ENCODE measurements at regions not wholly inside any gene's neighbourhood (a gene's known extent, or its start where the extent isn't known, plus 50 kb on each side); places are given as distances from the start of the nearest gene placed in this dataset.
"Not testable (repeated sequence)": the region's sequence is repeated elsewhere in the genome, so short reads cannot be mapped to it uniquely, and the experiment has no call there.

GRCh38 chr11:86152006-86152862, 83.3 kb upstream of the PICALM start:
- ChIA-PET CTCF (interaction anchor here (1.1 to 8.0 kb wide), 4 partner anchors 7 to 99 kb away, joined by 3 to 52 read pairs (median 4); no protein-coding TSS in a partner anchor), POLR2A (no interaction called here)
- Mint-ChIP-seq H3K9me3 (no peaks in the 10 kb centered on the region), H3K27me3 (no peaks in the 10 kb centered on the region), H3K36me3 (ENCODE audit: low read depth) (no peaks in the 10 kb centered on the region), H3K4me3 (no peak overlapping the region), H3K4me1 (peaks cover 26% of the 10 kb centered on the region), H3K27ac (no peak overlapping the region)
- no peak for DNase-seq

DNA sequence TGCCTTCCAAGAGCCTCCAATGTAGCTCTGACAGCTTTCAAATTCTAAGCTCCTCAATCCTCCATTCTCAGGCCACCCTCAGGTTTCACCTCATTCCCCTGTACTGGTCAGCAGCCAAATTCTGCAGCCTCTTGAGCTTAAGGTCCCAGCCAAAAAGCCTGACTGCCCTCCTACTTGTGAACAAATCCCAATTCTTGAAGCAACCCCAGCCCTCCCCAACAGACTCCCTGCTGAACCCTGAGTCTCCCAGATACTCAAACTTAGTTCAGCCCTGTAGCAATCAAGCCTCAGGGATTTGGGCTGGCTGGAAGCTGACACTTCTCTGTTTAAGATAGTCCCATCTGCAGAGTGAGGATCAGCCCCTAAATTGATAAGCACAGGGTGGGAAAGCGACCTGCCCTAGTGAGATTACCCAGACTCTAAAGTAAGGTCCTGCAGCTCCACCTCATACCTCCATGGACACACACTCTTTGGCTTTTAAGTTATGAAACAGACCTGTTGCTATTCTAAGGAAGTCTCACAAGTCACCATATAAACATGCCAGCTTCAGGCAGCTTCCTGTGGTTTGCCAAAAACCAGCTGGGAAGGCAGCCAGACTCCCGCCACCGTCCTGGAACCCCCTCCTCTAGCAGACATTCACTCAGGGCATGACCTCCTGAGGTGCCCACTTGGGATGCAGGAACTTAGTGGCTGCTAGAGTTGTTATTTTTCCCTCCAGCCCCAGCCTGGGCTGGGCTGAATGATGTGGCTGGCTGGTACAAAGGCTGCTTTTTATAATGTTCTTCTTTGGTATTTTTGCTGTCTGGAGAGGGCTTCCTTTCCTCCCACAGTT, 82.5 kb upstream of the PICALM start:
- Mint-ChIP-seq H3K27me3 (no peaks in the 10 kb centered on the region), H3K9me3 (peaks cover 3% of the 10 kb centered on the region), H3K4me3 (no peak overlapping the region), H3K27ac (no peak overlapping the region), H3K36me3 (ENCODE audit: low read depth) (no peaks in the 10 kb centered on the region), H3K4me1 (peaks cover 26% of the 10 kb centered on the region)
- DNase-seq = no peak
- POLR2A ChIA-PET = no interaction called here
- CTCF ChIA-PET = interaction anchor here (0.5 to 8.0 kb wide), 10 partner anchors 8 to 140 kb away, joined by 3 to 52 read pairs (median 3); no protein-coding TSS in a partner anchor

DNA sequence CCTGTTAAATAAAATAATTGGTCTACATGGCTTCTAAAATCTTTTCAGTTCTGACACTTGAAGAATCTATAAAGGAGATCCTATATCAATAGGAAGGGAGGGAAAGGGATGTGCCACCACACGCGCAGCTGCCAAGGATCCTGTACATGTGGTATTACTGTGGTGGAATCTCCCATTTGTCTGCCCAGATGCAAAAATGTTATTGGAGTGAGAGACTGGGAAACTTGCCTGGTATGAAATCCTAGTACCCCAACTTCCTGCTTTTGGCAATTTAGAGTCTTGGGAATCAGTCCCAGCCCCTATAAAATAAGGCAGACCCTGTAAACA, 81.9 kb upstream of the PICALM start:
- Mint-ChIP-seq H3K4me3 (no peak overlapping the region), H3K36me3 (ENCODE audit: low read depth) (no peaks in the 10 kb centered on the region), H3K27me3 (no peaks in the 10 kb centered on the region), H3K4me1 (peaks cover 26% of the 10 kb centered on the region), H3K27ac (no peak overlapping the region), H3K9me3 (peaks cover 3% of the 10 kb centered on the region)
- ChIA-PET CTCF (interaction anchor here (0.5 to 8.0 kb wide), 10 partner anchors 8 to 140 kb away, joined by 3 to 52 read pairs (median 3); no protein-coding TSS in a partner anchor), POLR2A (no interaction called here)
- no peak for DNase-seq

DNA sequence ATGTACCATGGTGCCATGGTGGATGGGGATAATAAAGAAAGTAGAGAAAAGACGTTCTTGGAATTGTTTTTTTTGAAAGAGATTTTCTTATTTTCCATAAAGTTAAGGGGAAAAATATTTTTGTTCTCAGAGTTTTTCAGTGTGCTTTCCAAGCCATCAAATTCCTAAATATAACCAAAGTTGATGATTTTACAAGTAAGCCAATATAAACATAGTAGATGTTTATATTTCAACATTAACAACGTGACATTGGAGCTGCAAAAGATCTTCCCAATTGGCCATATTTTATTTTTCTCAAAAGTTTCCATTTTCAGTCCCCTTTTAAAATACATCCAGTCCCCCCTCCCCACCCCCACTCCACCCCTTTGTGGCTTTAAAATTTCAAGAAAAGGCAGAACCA, 80.9 kb upstream of the PICALM start:
- H3K9me3 Mint-ChIP-seq = peaks cover 3% of the 10 kb centered on the region
- CTCF ChIA-PET = interaction anchor here (1.4 to 8.0 kb wide), 3 partner anchors 10 to 24 kb away, joined by 3 to 52 read pairs (median 6); no protein-coding TSS in a partner anchor

DNA sequence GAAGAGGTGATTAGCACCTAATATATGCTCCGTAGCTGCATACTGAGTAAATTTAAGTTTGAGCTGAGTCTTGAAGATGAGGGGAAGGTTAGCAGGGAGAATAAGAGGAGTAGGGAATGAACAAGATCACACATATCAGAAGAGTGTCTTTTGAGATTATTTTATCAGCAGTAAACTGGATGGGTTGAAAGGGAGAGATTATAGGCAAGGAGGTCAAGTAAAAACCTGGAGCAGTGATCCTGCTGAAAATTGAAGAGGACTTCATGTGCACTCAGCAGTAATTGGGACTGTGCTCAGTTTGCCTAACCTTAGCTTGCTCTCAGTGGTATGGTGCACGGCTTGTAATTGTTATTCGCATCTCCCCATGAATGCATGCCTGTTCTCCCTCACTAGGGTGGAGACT, 79.5 kb upstream of the PICALM start:
- DNase-seq = no peak
- peaks cover 7% of the 10 kb centered on the region for H3K9me3 Mint-ChIP-seq
- no peak overlapping the region for H3K27ac Mint-ChIP-seq

More for the DNA sequence above, 80.9 kb upstream of the PICALM start:
- Mint-ChIP-seq H3K27ac (no peak overlapping the region), H3K36me3 (ENCODE audit: low read depth) (no peaks in the 10 kb centered on the region), H3K4me1 (peaks cover 28% of the 10 kb centered on the region), H3K27me3 (no peaks in the 10 kb centered on the region), H3K4me3 (no peak overlapping the region)
- no peak for DNase-seq
- POLR2A ChIA-PET = no interaction called here

GRCh38 chr11:86147004-86147403, 78.1 kb upstream of the PICALM start:
- CTCF ChIA-PET = interaction anchor here (1.1 to 8.0 kb wide), 4 partner anchors 12 to 76 kb away, joined by 3 to 52 read pairs (median 3); no protein-coding TSS in a partner anchor
- no peaks in the 10 kb centered on the region for H3K27me3 Mint-ChIP-seq
- peaks cover 7% of the 10 kb centered on the region for H3K36me3 Mint-ChIP-seq (ENCODE audit: low read depth)
- H3K4me1 Mint-ChIP-seq = peaks cover 46% of the 10 kb centered on the region
- H3K9me3 Mint-ChIP-seq = peaks cover 9% of the 10 kb centered on the region
- no peak for DNase-seq
- no peak overlapping the region for H3K4me3 Mint-ChIP-seq
- H3K27ac Mint-ChIP-seq = no peak overlapping the region
- POLR2A ChIA-PET = interaction anchor here (0.7 kb wide), 1 partner anchor 121 kb away, joined by 4 read pairs; no protein-coding TSS in a partner anchor

More for the DNA sequence above, 79.5 kb upstream of the PICALM start:
- H3K36me3 Mint-ChIP-seq (ENCODE audit: low read depth) = peaks cover 5% of the 10 kb centered on the region
- H3K4me3 Mint-ChIP-seq = no peak overlapping the region
- CTCF ChIA-PET = interaction anchor here (1.0 to 8.0 kb wide), 5 partner anchors 11 to 100 kb away, joined by 3 to 52 read pairs (median 3); no protein-coding TSS in a partner anchor
- no peaks in the 10 kb centered on the region for H3K27me3 Mint-ChIP-seq
- POLR2A ChIA-PET = no interaction called here
- peaks cover 41% of the 10 kb centered on the region for H3K4me1 Mint-ChIP-seq

DNA sequence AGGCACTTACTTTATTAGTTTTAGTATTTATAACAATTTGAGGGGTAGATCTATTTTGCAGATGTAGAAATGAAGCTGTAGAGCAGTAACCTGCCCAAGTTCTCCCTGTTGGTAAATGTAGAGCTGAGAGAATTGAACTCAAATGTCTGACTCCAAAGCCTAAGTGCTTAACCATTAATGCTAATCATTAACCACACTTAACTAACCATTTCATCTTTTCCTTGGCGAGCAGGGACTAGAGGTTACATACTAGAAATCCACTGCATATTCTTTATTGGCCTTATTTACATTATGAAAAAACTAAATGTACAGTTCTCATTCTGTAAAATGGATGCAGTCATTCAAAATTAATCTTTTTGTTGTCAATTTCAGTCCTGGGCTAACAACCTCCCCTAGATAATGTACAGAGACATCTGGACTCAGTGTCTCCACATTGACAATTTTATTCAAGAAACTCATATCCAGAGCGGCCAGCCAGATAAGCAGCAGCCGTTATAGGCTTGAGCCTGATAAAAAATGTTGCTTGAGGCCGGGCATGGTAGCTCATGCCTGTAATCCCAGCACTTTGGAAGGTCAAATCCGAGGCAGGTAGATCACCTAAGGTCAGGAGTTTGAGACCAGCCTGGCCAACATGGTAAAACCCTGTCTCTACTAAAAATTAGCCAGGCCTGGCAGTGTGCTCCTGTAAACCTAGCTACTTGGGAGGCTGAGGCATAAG, 76.7 kb upstream of the PICALM start:
- CTCF ChIA-PET = interaction anchor here (0.9 to 8.0 kb wide), 6 partner anchors 14 to 28 kb away, joined by 3 to 52 read pairs (median 3); no protein-coding TSS in a partner anchor
- DNase-seq = no peak
- Mint-ChIP-seq H3K9me3 (peaks cover 9% of the 10 kb centered on the region), H3K4me3 (no peak overlapping the region), H3K27me3 (no peaks in the 10 kb centered on the region), H3K27ac (no peak overlapping the region), H3K4me1 (peaks cover 43% of the 10 kb centered on the region), H3K36me3 (ENCODE audit: low read depth) (peaks cover 7% of the 10 kb centered on the region)
- POLR2A ChIA-PET = no interaction called here

DNA sequence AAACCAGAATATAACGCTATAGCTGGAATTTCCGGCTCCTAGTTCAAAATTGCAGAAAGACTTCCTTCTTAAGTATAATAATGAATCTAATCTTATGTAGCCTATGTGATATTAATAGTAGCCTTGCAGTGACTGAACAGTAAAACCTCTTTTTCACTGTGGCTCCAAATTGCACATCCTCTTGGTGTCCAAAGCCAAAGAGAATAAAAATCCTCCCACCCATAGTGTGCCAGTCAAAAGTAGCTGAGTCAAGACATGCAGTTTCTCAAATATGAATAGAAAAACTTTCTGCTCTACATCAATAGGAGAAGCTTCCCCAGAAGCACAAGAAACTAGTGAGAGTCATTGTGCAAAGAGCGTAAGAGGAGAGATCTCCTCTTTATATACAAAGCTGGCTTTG, 76.0 kb upstream of the PICALM start:
- peaks cover 9% of the 10 kb centered on the region for H3K9me3 Mint-ChIP-seq
- H3K4me1 Mint-ChIP-seq = peaks cover 49% of the 10 kb centered on the region
- H3K36me3 Mint-ChIP-seq (ENCODE audit: low read depth) = peaks cover 7% of the 10 kb centered on the region
- peak overlapping the region; percentile 80 for H3K27ac Mint-ChIP-seq
- CTCF ChIA-PET = interaction anchor here (0.9 to 8.0 kb wide), 5 partner anchors 13 to 27 kb away, joined by 3 to 52 read pairs (median 3); no protein-coding TSS in a partner anchor
- POLR2A ChIA-PET = no interaction called here
- no peaks in the 10 kb centered on the region for H3K27me3 Mint-ChIP-seq
- DNase-seq = no peak
- no peak overlapping the region for H3K4me3 Mint-ChIP-seq

DNA sequence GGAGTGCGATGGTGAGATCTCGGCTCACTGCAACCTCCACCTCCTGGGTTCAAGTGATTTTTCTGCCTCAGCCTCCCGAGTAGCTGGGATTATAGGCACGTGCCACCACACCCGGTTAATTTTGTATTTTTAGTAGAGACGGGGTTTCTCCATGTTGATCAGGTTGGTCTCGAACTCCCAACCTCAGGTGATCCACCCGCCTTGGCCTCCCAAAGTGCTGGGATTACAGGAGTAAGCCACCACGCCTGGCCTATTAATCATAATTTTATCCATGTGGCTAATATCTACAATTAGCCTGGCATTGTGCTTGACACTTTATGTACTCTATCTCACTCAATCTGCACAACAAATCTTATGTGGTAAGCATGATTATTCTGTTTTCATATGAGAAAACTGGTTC, 75.2 kb upstream of the PICALM start:
- POLR2A ChIA-PET; H3K4me3 Mint-ChIP-seq; H3K36me3 Mint-ChIP-seq (ENCODE audit: low read depth); H3K27me3 Mint-ChIP-seq; H3K9me3 Mint-ChIP-seq; DNase-seq: not testable (repeated sequence)
- CTCF ChIA-PET = interaction anchor here (2.0 kb wide), 2 partner anchors 11 to 50 kb away, joined by 5 to 7 read pairs; no protein-coding TSS in a partner anchor
- Mint-ChIP-seq H3K27ac (peak overlapping the region; percentile 80), H3K4me1 (peaks cover 54% of the 10 kb centered on the region)

DNA sequence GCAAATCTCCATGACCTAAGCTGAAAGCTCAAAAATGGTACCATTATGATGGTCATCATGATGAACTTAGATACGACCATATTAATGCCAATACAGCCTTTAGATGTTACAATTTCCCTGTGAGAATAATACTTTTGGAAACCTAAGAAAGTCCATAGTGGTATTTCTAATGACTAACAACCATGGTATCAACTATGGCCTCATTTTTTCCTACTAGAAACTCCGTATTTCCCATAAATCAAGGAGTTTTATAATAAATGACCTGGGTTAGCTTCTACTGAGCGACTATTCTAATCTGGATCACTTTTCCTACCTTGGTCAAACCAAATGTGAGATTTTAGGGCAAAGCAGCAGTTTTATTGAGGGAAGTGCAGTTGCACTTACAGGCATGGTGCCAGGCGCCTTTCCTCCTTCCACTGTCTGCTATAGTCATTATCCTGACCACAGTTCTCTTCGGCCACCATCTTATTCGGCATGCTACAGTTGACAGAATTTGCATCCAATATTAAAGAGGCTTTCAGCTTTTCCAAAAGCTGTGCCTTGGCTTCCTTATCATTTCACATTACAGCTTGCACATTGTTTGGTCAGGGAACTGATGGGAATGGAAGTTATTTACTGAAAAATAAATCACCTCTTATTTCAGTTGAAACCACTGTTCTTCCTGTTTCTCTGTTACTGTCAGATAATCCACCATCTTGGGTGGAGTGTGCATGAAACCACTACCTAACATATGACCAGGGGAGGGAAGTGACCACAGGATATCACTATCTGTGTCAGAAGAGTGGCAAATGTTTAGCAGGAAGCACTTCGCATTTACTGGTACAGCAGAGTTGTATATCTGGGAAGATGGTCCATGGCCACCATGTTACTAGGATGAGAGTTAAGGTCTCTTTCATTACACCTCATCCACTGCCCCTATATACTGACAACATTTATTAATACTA, 74.5 kb upstream of the PICALM start:
- H3K27me3 Mint-ChIP-seq = no peaks in the 10 kb centered on the region
- ChIA-PET POLR2A (no interaction called here), CTCF (interaction anchor here (0.6 to 2.0 kb wide), 5 partner anchors 8 to 442 kb away, joined by 3 to 7 read pairs (median 5); no protein-coding TSS in a partner anchor)
- H3K4me3 Mint-ChIP-seq = no peak overlapping the region
- peaks cover 9% of the 10 kb centered on the region for H3K9me3 Mint-ChIP-seq
- H3K4me1 Mint-ChIP-seq = peaks cover 61% of the 10 kb centered on the region
- H3K27ac Mint-ChIP-seq = peak overlapping the region; percentile 79
- peak; percentile 22 for DNase-seq
- H3K36me3 Mint-ChIP-seq (ENCODE audit: low read depth) = peaks cover 7% of the 10 kb centered on the region

- Mint-ChIP-seq H3K27ac (no peak overlapping the region), H3K4me3 (no peak overlapping the region), H3K9me3 (peaks cover 9% of the 10 kb centered on the region), H3K4me1 (peaks cover 62% of the 10 kb centered on the region), H3K36me3 (ENCODE audit: low read depth) (peaks cover 7% of the 10 kb centered on the region), H3K27me3 (no peaks in the 10 kb centered on the region)
- ChIA-PET CTCF (interaction anchor here (0.7 to 2.0 kb wide), 3 partner anchors 9 to 52 kb away, joined by 3 to 7 read pairs (median 3); no protein-coding TSS in a partner anchor), POLR2A (no interaction called here)
- DNase-seq = no peak
These were observed 73.3 kb upstream of the PICALM start for GRCh38 chr11:86142170-86142569.
